Skeletal muscle satellite cell (primary cell): ENCODE measurements at regions not wholly inside any gene's neighbourhood (a gene's known extent, or its start where the extent isn't known, plus 50 kb on each side); places are given as distances from the start of the nearest gene placed in this dataset.
"Not testable (repeated sequence)": the region's sequence is repeated elsewhere in the genome, so short reads cannot be mapped to it uniquely, and the experiment has no call there.

ENCODE experiments used
- H3K27me3 ChIP-seq: 2 replicates; pipeline ENCODE4 v1.7.0; 2013; ENCODE audit warnings: low read length; ENCODE audit not compliant: control insufficient read depth, insufficient read depth
- H3K36me3 ChIP-seq: 2 replicates; pipeline ENCODE4 v1.7.0; 2013; ENCODE audit warnings: mild to moderate bottlenecking, control low read depth, low read length; ENCODE audit not compliant: insufficient read depth
- H3K4me1 ChIP-seq: 2 replicates; pipeline ENCODE4 v1.7.0; 2013; ENCODE audit warnings: low read length; ENCODE audit not compliant: control insufficient read depth, insufficient read depth
- H3K4me2 ChIP-seq: 2 replicates; pipeline ENCODE4 v1.7.0; 2013; ENCODE audit warnings: mild to moderate bottlenecking, low read length
- H3K4me3 ChIP-seq: 2 replicates; pipeline ENCODE4 v1.7.0; 2013; ENCODE audit warnings: low read length
- H3K9ac ChIP-seq: 2 replicates; pipeline ENCODE4 v1.7.0; 2013; ENCODE audit warnings: mild to moderate bottlenecking, low read depth, low read length, moderate library complexity
- H3K9me3 ChIP-seq: replicated peaks from 2 replicates; pipeline ENCODE4 v1.7.0; 2013; ENCODE audit warnings: mild to moderate bottlenecking, control low read depth, low read length

GRCh38 chr18:22585333-22585732 lies 167.6 kb upstream of the CTAGE1 start:
- Histone ChIP-seq H3K9ac (no peak overlapping the region), H3K36me3 (no peaks in the 10 kb centered on the region), H3K4me2 (no peak overlapping the region), H3K4me1 (no peaks in the 10 kb centered on the region), H3K27me3 (no peaks in the 10 kb centered on the region), H3K4me3 (no peak overlapping the region), H3K9me3 (no peaks in the 10 kb centered on the region)

GRCh38 chr18:22585821-22586220 lies 168.1 kb upstream of the CTAGE1 start:
- H3K9me3 ChIP-seq: no peaks in the 10 kb centered on the region
- no peak overlapping the region for H3K9ac ChIP-seq
- H3K4me1 ChIP-seq: no peaks in the 10 kb centered on the region
- no peaks in the 10 kb centered on the region for H3K36me3 ChIP-seq
- no peak overlapping the region for H3K4me2 ChIP-seq
- no peaks in the 10 kb centered on the region for H3K27me3 ChIP-seq
- H3K4me3 ChIP-seq: no peak overlapping the region

GRCh38 chr18:22591222-22591621 lies 173.5 kb upstream of the CTAGE1 start:
- Histone ChIP-seq H3K9me3 (no peaks in the 10 kb centered on the region), H3K36me3 (no peaks in the 10 kb centered on the region), H3K9ac (no peak overlapping the region), H3K4me3 (no peak overlapping the region), H3K4me1 (no peaks in the 10 kb centered on the region), H3K4me2 (no peak overlapping the region), H3K27me3 (no peaks in the 10 kb centered on the region)

GRCh38 chr18:22594155-22594690 lies 176.5 kb upstream of the CTAGE1 start:
- Histone ChIP-seq H3K9ac (no peak overlapping the region), H3K36me3 (no peaks in the 10 kb centered on the region), H3K4me2 (no peak overlapping the region), H3K4me1 (no peaks in the 10 kb centered on the region), H3K9me3 (no peaks in the 10 kb centered on the region), H3K4me3 (no peak overlapping the region), H3K27me3 (no peaks in the 10 kb centered on the region)

- H3K9ac ChIP-seq: no peak overlapping the region
- H3K4me3 ChIP-seq: no peak overlapping the region
- no peaks in the 10 kb centered on the region for H3K36me3 ChIP-seq
- no peak overlapping the region for H3K4me2 ChIP-seq
- no peaks in the 10 kb centered on the region for H3K9me3 ChIP-seq
- no peaks in the 10 kb centered on the region for H3K4me1 ChIP-seq
- no peaks in the 10 kb centered on the region for H3K27me3 ChIP-seq
These were observed 183.8 kb upstream of the CTAGE1 start for GRCh38 chr18:22601481-22601880.

- not testable (repeated sequence) for H3K27me3 ChIP-seq, H3K4me1 ChIP-seq, H3K9ac ChIP-seq, H3K36me3 ChIP-seq, H3K9me3 ChIP-seq, H3K4me2 ChIP-seq, H3K4me3 ChIP-seq
These were observed 184.7 kb upstream of the CTAGE1 start for GRCh38 chr18:22602456-22602855.

- Histone ChIP-seq H3K4me3 (no peak overlapping the region), H3K9ac (no peak overlapping the region), H3K9me3 (no peaks in the 10 kb centered on the region), H3K4me2 (no peak overlapping the region), H3K27me3 (no peaks in the 10 kb centered on the region), H3K36me3 (no peaks in the 10 kb centered on the region), H3K4me1 (no peaks in the 10 kb centered on the region)
These were observed 186.2 kb upstream of the CTAGE1 start for GRCh38 chr18:22603902-22604301.

GRCh38 chr18:22604390-22604985 lies 186.8 kb upstream of the CTAGE1 start:
- H3K9ac ChIP-seq: no peak overlapping the region
- no peak overlapping the region for H3K4me2 ChIP-seq
- no peaks in the 10 kb centered on the region for H3K27me3 ChIP-seq

GRCh38 chr18:22604986-22605421 lies 187.3 kb upstream of the CTAGE1 start:
- H3K4me3 ChIP-seq: no peak overlapping the region
- peaks cover 4% of the 10 kb centered on the region for H3K27me3 ChIP-seq
- H3K9ac ChIP-seq: no peak overlapping the region
- H3K9me3 ChIP-seq: no peaks in the 10 kb centered on the region
- no peaks in the 10 kb centered on the region for H3K4me1 ChIP-seq
- no peaks in the 10 kb centered on the region for H3K36me3 ChIP-seq
- H3K4me2 ChIP-seq: no peak overlapping the region

More at GRCh38 chr18:22604390-22604985, 186.8 kb upstream of the CTAGE1 start:
- H3K36me3 ChIP-seq: no peaks in the 10 kb centered on the region
- no peaks in the 10 kb centered on the region for H3K9me3 ChIP-seq
- no peak overlapping the region for H3K4me3 ChIP-seq
- H3K4me1 ChIP-seq: no peaks in the 10 kb centered on the region

GRCh38 chr18:22605736-22606135 lies 188.0 kb upstream of the CTAGE1 start:
- no peaks in the 10 kb centered on the region for H3K9me3 ChIP-seq
- H3K4me2 ChIP-seq: no peak overlapping the region
- no peak overlapping the region for H3K9ac ChIP-seq
- H3K27me3 ChIP-seq: peaks cover 4% of the 10 kb centered on the region
- no peak overlapping the region for H3K4me3 ChIP-seq
- no peaks in the 10 kb centered on the region for H3K4me1 ChIP-seq
- no peaks in the 10 kb centered on the region for H3K36me3 ChIP-seq

- H3K4me1 ChIP-seq: no peaks in the 10 kb centered on the region
- no peaks in the 10 kb centered on the region for H3K9me3 ChIP-seq
- H3K4me3 ChIP-seq: no peak overlapping the region
- no peak overlapping the region for H3K4me2 ChIP-seq
- no peaks in the 10 kb centered on the region for H3K36me3 ChIP-seq
- H3K27me3 ChIP-seq: peaks cover 4% of the 10 kb centered on the region
- no peak overlapping the region for H3K9ac ChIP-seq
These were observed 189.0 kb upstream of the CTAGE1 start for GRCh38 chr18:22606563-22607283.

- Histone ChIP-seq H3K27me3 (peaks cover 4% of the 10 kb centered on the region), H3K4me1 (no peaks in the 10 kb centered on the region), H3K9ac (no peak overlapping the region), H3K36me3 (no peaks in the 10 kb centered on the region), H3K9me3 (no peaks in the 10 kb centered on the region), H3K4me3 (no peak overlapping the region), H3K4me2 (no peak overlapping the region)
These were observed 189.5 kb upstream of the CTAGE1 start for GRCh38 chr18:22607284-22607635.
